Panc1 (cell line): ENCODE measurements at regions not wholly inside any gene's neighbourhood (a gene's known extent, or its start where the extent isn't known, plus 50 kb on each side); places are given as distances from the start of the nearest gene placed in this dataset.

Experiments used
- ATAC-seq: fragments of 200-7000 bp; cut with Tn5 transposase; 2 replicates; pipeline ENCODE4 v1.9.1; 2020; ENCODE audit warnings: mild to moderate bottlenecking, moderate library complexity
- BruUV-seq: library from RNA; stranded (reverse); fragments of 400-500 nt; replicated peaks from 2 replicates; lab custom pipeline; 2021; lab: Mats Ljungman, UMichigan
- CTCF ChIA-PET: fragments of 300-600 bp; sonication (Branson Sonifier 250); formaldehyde crosslinking; loops from one replicate; lab custom pipeline; 2022; ENCODE audit warnings: antibody characterized with exemption; lab: Charles Lee
- POLR2A ChIA-PET: fragments of 300-600 bp; sonication (Branson Sonifier 250); formaldehyde crosslinking; loops from one replicate; lab custom pipeline; 2022; ENCODE audit warnings: antibody characterized with exemption; lab: Charles Lee
- DNase-seq: peaks from one replicate; pipeline ENCODE4 v3.0.0-alpha.2; 2010; ENCODE audit warnings: low read depth, low spot score
- H3K27ac ChIP-seq: 2 replicates; pipeline ENCODE4 v1.5.1; 2011; ENCODE audit warnings: mild to moderate bottlenecking, low read length, inconsistent platforms
- H3K27me3 ChIP-seq: fragments of 200-500 bp; sonication (Bioruptor generic); 2 replicates; pipeline ENCODE4 v1.6.0; 2014; ENCODE audit warnings: low read length, inconsistent platforms; ENCODE audit not compliant: control insufficient read depth, insufficient read depth
- H3K36me3 ChIP-seq: fragments of 200-500 bp; sonication (Bioruptor generic); 2 replicates; pipeline ENCODE4 v1.5.1; 2014; ENCODE audit warnings: inconsistent platforms, mild to moderate bottlenecking, low read length, moderate library complexity; ENCODE audit not compliant: control insufficient read depth, insufficient read depth
- H3K4me1 ChIP-seq: 2 replicates; pipeline ENCODE4 v1.5.1; 2011; ENCODE audit warnings: inconsistent platforms, mild to moderate bottlenecking, low read length, moderate library complexity; ENCODE audit not compliant: control insufficient read depth, insufficient read depth
- H3K4me3 ChIP-seq, 2 experiments: 2 replicates each; pipeline ENCODE4 v1.5.1; 2011 to 2012; ENCODE audit warnings: low read depth in 2 of 2, low read length in 2 of 2, mild to moderate bottlenecking in 2 of 2, inconsistent platforms in 1 of 2, moderate library complexity in 1 of 2
- H3K9me3 ChIP-seq: fragments of 200-500 bp; sonication (Bioruptor generic); 2 replicates; pipeline ENCODE4 v1.5.1; 2014; ENCODE audit warnings: low read depth, mild to moderate bottlenecking, inconsistent platforms, low read length, moderate library complexity; ENCODE audit not compliant: control insufficient read depth, insufficient read depth
- CTCF ChIP-seq: fragments of 450-650 bp; IDR thresholded peaks from 2 replicates; pipeline ENCODE4 v1.5.1; 2017; ENCODE audit warnings: mild to moderate bottlenecking
- POLR2AphosphoS5 ChIP-seq: IDR thresholded peaks from 2 replicates; pipeline ENCODE4 v1.6.1; 2012; ENCODE audit warnings: mild to moderate bottlenecking, low read depth, low read length, moderate library complexity
- REST ChIP-seq, 2 experiments: IDR thresholded peaks; 2 replicates each; pipeline ENCODE4 v1.6.1; 2011 to 2012; ENCODE audit warnings: low read depth in 2 of 2, control low read depth in 1 of 2, low read length in 1 of 2, mild to moderate bottlenecking in 1 of 2, moderate library complexity in 1 of 2; ENCODE audit not compliant: insufficient read depth in 1 of 2
- SIN3A ChIP-seq: IDR thresholded peaks from 2 replicates; pipeline ENCODE4 v1.6.1; 2012; ENCODE audit warnings: low read depth, mild to moderate bottlenecking, low read length, moderate library complexity, borderline replicate concordance; ENCODE audit not compliant: insufficient read depth
- TCF7L2 ChIP-seq: IDR thresholded peaks from 2 replicates; pipeline ENCODE4 v1.6.1; 2011; ENCODE audit warnings: mild to moderate bottlenecking, low read depth, low read length, inconsistent platforms
- in situ Hi-C: cut with HindIII; loops from 2 replicates; pipeline ENCODE4 v1.10.0; 2016; ENCODE audit warnings: low sequenced_read_pairs, low pct_unique_long_range_greater_than_20kb
- intact Hi-C: fragments of 100-400 bp; cut with micrococcal nuclease; formaldehyde crosslinking; loops from one replicate; pipeline ENCODE4 v1.10.0; 2022; ENCODE audit not compliant: unreplicated experiment

- DNase-seq (no peak), ATAC-seq (no peak)
- intact Hi-C loops, result loop anchor here (2.0 to 5.0 kb wide), 2 partner anchors 341 to 485 kb away; no protein-coding TSS in a partner anchor
- ChIA-PET CTCF (interaction anchor here (0.5 kb wide), 1 partner anchor 1629 kb away, joined by 5 read pairs; no protein-coding TSS in a partner anchor), POLR2A (no interaction called here)
- Histone ChIP-seq H3K9me3 (no peaks in the 10 kb centered on the region), H3K27me3 (peaks cover 4% of the 10 kb centered on the region; the same call in 1 of the 2 replicates), H3K4me3 (peak overlapping the region in 1 of 2 experiments; percentile 54; a peak in 1 of 4 replicates), H3K36me3 (no peaks in the 10 kb centered on the region), H3K27ac (no peak overlapping the region), H3K4me1 (no peaks in the 10 kb centered on the region)
- TF ChIP-seq SIN3A (no peak), POLR2AphosphoS5 (no peak), REST (IDR thresholded peaks at IDR 0.05; ENCODE audit: insufficient read depth in 1 of 2, low read depth in 2 of 2, low read length in 1 of 2) (no peak), TCF7L2 (no peak), CTCF (no peak)
- in situ Hi-C loops, result no loop called here
- no TSS peak for BruUV-seq
These were observed 94.3 kb upstream of the PRNP start for GRCh38 chr20:4591975-4592315.

GRCh38 chr20:4585758-4586157, 100.5 kb upstream of the PRNP start:
- H3K27me3 ChIP-seq, result peaks cover 3% of the 10 kb centered on the region; the same call in 1 of the 2 replicates
- no peaks in the 10 kb centered on the region for H3K4me1 ChIP-seq
- no TSS peak for BruUV-seq
- no peak for ATAC-seq
- intact Hi-C loops (no loop called here), in situ Hi-C loops (no loop called here)
- ChIA-PET CTCF (no interaction called here), POLR2A (no interaction called here)
- no peak overlapping the region for H3K4me3 ChIP-seq
- no peak for DNase-seq
- H3K36me3 ChIP-seq, result no peaks in the 10 kb centered on the region
- H3K9me3 ChIP-seq, result no peaks in the 10 kb centered on the region
- no peak for TF ChIP-seq CTCF
- TF ChIP-seq POLR2AphosphoS5, result no peak
- TF ChIP-seq SIN3A, result no peak
- no peak overlapping the region for H3K27ac ChIP-seq
